HG03439 (cell line): ENCODE measurements at regions not wholly inside any gene's neighbourhood (a gene's known extent, or its start where the extent isn't known, plus 50 kb on each side); places are given as distances from the start of the nearest gene placed in this dataset.
"Not testable (repeated sequence)": the region's sequence is repeated elsewhere in the genome, so short reads cannot be mapped to it uniquely, and the experiment has no call there.

ENCODE experiments used
- ATAC-seq: cut with Tn5 transposase; IDR thresholded peaks from one replicate; pipeline ENCODE4 v1.9.1; 2021; ENCODE audit warnings: mild to moderate bottlenecking, moderate library complexity; ENCODE audit not compliant: unreplicated experiment

DNA sequence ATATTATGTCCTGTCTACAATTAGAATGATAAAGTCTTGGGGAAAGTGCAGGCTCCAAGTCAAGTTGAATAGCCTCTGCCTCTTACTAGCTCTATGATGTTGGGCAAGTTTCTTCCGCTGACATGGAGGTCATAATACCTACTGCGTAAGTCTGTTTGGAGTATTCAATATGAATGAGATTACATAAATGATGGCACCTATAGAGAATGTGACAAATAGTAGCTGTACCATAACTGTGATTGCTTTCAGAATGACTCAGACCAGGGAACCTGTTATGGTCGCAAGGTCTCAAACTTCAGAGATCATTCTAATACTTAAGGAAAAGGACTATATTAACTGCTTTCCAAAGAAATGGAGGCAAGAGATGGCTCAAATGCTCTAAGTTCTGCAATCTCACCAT lies 94.0 kb upstream of the ABCA1 start:
- ATAC-seq = no peak

DNA sequence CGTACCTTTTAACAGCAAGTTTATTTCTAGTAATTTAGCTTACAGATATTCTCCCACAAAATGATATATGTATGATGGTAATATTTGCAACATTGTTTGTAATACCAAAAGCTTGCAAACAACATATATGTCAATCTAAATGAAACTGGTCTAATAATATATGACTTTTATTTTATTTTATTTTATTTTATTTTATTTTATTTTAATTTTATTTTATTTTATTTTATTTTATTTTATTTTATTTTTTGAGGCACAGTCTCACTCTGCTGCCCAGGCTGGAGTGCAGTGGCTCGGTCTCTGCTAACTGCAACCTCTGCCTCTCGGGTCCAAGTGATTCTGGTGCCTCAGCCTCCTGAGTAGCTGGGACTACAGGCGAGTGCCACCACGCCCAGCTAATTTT lies 94.6 kb upstream of the ABCA1 start:
- ATAC-seq = not testable (repeated sequence)

DNA sequence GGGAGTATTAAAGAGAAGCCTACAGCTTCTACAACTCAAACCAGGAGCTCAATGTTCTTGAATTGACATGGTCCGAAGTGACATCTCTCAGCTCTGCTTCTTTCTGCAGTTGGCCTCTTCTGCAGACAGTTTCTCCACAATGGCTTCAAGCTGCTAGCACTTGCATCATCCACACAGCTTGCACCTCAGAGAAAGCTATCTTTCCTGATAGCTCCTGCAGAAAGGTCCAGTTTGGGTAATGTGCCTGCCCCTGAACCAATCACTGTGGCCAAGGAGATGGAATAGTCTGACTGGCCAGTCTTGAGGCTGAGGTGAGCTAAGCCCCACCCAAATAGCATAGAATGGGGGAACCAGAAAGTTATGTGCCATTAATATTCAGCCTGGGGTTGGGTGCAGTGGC lies 95.8 kb upstream of the ABCA1 start:
- ATAC-seq = no peak

DNA sequence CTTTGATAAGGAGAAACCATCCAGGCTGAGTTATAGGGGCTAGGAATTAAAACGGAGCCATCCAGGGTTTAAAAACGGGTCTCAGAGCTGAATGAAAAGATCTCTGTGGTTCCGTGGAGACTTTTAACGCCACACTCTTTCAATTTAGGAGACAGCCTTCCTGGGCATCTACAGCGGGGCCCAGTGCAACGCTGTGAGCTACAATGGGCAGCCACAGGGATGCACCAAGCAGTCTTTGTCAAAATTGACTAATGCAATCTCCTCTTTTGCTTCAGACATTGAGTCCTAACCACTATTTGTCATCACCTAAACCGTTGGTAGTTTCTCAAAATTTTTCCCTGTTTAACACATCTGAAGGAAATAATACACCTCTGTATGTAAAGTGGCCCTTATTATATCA lies 96.6 kb upstream of the ABCA1 start:
- ATAC-seq = no peak

DNA sequence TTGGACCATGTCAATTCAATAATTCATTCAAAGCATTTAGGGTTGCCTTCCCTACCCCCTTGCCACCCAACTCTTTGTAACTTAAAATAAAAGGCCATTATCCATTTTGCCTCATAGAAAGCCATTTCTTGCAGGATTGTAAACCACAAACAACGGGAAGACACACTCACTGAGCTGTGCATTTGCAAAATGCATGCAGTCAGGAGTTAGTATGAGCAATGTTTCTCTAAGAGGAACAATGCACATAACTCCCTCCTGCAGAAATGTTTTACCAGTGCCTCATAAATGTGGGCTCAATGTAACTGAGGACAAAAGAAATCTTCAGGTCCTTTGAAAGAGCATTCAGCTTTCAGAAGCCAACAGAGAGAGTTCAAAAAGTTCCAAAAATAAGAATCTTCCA lies 98.5 kb upstream of the ABCA1 start:
- ATAC-seq = no peak

DNA sequence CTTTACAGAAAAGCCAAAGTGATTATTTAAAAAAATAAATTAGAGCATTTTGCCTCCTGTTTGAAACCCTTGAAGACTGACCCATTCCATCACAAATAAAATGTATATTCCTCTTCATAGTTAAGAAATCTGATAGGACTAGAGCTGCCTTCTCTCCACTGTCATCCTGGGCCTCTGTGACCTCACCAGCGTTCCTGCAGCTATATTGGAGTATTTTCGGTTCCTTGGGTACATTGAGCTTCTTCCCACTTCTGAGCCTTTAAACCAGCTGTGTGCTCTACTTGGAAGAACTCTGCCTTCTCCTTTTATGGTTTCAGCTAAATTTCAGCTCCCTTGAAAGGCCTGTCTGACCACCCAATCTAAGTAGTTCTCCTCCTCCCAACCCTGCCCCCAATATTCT lies 99.1 kb upstream of the ABCA1 start:
- no peak for ATAC-seq

DNA sequence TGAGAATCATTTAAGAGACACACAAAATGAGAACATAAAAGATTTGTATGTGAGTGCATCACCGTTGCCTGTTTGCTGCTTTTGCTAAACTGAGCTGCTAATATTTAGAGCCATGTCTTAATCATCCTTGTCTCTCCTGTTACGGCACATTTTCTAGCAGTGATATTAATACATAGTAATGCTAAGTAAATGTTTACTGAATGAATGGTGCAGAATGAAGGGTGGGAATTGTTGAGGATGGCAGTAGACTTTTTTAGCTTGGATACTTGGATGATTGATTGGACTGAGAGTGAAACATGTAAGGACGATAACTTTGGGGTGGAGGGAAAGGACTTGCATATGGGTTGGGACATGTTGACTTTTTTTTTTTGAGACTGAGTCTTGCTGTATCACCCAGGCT lies 102.3 kb upstream of the ABCA1 start:
- no peak for ATAC-seq

DNA sequence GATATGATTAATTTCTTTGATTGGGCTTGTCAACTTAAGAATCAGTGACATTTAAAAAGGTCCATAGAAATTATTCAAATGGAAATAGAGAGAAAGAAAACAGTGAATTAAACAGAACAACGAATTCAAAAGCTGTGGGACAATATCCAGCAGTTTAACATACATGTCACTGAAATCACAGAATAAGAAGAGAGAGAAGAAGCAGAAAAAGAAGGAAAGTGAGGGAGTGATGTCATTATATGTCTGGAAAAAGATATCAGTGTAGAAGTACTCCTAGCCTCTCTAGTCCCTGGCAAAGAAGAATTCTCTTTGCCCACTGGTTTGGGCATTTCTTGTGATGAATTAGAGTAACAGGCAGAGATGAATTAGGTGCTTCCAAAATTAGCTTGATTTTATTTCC lies 109.2 kb upstream of the ABCA1 start:
- no peak for ATAC-seq

DNA sequence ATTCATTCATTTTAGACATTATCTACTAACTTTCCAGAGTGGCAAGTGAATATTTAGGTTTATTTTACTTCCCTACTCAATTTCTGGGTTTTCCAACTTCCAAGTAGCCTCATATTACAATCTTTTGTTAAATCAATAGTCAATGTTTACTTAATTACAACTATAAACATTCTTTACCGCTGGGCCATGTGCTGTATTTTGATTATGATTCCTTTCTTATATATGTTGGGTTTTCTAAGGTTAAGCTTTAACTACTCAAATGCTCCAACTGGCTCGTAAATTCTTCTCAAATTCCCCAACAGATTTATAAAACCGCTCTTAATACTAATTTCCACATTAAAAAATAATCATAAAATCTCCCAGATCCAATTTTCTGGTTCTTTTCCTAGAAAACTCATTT lies 110.1 kb upstream of the ABCA1 start:
- no peak for ATAC-seq

DNA sequence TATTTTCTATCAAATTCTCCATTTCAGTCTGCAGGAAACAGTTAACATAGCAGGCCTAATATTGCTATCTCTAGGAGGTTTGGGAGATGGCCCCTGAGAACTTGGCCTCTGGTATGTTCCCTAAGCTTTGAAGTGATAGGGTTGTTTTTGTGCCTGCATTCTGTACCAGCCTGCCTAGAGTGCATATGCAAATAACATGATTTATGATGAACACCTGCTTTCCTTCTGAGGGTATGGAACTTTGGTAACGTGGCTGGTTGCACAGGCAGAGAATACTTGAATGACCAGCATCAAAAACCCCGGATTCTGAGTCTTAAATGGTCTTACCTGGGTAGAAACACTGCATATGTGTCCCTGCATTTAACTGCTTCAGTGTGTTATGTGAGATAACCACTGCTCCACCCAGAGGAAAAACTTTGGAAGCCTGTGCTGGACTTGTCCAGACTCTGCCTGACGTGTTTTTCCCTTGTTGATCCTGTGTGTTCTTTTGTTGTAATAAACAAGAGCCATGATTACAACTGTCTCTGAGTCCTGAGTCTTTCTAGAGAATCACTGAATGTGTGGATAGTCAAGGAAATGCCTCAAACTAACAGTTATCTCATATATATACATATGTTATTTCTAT lies 111.3 kb upstream of the ABCA1 start:
- ATAC-seq = no peak

DNA sequence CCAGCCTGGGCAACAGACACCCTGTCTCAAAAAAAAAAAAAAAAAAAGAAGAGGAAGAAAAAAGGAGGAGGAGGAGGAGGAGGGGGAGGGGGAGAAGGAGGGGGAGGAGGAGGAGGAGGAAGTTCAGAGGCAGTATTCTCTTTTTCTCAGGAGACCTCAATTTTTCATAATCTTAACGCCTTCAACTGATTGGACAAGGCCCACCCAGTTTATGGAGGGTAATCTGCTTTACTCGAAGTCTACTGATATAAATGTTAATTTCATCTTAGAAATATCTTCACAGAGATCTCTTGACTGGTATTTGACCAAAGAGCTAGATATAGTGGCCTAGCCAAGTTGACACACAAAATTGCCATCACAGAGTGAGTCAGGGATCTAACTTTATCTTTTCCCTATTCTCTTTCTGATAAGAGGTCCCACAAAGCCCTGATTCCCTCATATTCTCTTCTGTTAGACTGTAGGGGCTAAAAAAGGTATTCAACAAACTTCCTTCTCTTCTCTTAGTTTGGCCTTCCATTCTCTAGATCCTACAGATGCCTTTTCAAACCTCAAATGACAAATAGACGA lies 115.5 kb upstream of the ABCA1 start:
- no peak for ATAC-seq

DNA sequence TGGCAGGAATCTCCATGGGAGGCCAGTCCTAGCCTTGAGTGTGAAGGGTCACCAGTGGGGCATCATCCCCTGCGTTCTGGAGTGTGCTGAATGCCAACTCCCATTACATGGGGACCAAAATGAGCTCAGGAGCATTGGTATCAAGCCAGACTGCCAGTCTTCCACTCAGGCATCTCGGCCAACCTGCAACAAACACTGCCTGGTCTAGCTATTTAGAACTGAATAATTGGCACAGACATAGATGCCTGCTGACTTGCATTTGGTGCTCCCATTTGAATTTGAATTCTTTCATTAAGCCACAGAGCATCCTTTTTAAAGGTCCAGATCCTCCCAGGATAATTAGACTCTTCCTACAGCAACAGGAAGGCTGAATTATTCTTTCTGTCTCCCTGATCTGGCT lies 116.6 kb upstream of the ABCA1 start:
- no peak for ATAC-seq

DNA sequence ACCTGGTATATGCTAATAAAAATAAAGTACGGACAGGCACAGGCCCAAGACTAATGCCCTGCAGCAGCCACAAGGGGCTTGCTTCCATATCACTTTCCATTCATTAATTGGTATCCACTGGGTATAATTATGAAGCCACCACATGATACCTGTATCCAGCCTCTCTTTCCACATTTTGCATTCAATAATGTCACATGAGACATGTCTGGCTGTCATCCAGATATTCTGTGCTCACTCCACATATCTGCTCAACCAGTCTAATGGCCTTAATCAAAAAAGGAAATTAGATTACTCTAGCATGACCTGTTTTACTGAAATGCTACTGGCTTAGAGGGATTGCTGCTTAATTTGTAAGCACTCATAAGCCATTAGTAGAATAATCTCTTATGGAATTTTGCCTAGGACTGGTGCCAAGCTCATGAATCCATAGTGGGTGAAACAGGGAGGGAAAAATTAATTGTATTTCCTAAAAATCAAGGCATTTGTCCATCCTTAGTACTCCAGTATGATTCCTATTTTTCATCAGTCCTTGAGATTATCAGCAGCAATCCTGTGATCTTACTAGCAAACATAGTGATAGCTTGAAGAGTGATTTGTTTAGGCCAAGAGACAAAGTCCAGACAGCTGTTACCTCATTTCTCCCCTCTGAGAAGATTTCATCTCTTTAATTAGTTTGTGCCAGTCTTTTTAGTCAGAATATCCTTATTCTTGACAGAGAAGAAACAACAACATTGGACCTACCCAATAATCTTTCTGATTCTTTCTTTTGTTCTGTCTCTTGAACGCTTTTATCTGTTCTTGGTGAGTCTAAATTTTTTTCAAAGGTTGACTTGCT lies 119.2 kb upstream of the ABCA1 start:
- no peak for ATAC-seq

DNA sequence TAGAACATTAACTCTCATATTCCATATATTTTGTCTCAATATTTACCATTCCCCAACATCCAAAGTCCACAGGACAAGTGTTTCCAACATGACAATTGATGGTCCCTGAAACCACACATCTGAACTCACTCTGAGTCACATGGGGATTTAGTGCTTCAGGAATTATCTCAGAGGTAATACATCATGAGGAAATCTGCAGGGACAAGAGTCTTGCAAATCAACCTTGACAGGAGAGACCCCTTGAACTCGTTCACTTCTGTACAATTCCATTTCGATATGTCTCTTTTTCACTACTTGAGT lies 119.7 kb upstream of the ABCA1 start:
- no peak for ATAC-seq

DNA sequence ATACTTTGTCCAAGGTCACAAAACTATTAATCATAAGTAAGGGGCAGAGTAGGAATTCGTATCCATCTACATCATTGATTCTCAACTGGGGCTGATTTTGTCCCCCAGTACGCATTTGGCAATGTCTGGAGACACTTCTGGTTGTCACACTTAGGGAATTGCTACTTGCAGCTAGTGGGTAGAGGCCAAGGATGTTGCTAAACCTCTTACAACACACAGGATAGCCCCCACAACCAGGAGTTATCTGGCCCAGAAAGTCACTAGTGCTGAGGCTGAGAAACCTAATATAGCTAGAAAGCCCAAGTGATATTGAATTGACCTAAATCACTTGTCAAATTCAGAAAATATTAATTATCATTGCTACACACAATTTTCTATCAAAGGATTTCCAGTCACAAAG lies 120.4 kb upstream of the ABCA1 start:
- no peak for ATAC-seq

DNA sequence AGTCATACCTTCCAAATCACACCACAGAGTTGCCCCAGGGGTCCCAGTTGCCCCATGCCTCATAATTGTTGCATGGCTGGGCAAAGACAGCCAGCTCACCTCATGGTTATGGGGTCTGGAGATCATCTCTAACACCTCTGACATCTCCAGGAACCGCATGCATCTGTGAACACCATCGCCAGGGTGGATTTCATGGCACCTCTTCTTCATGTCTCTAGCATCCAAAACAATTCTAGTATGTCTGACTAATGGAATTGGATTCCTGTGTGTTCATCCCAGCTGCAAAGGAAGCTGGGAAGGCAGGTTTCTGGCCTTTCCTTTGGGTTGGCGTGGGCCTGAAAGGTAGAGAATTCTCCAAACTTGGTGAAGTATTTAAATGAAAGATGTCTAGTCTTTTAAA lies 122.3 kb upstream of the ABCA1 start:
- no peak for ATAC-seq

DNA sequence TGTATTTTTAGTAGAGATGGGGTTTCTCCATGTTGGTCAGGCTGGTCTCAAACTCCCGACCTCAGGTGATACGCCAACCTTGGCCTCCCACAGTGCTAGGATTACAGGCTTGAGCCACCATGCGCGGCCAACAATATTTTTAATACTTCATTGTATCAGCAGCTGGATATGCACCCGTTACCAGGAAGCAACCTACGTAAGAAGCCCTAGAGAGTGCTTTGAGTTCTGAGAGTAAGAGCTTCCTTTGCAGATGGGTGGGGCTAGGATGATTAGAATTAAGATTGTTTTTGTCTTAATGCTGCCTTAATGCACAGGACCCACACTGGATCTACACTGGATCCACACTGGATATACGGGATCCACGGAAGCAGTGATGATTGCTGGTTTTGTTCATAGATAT lies 123.9 kb upstream of the ABCA1 start:
- no peak for ATAC-seq

DNA sequence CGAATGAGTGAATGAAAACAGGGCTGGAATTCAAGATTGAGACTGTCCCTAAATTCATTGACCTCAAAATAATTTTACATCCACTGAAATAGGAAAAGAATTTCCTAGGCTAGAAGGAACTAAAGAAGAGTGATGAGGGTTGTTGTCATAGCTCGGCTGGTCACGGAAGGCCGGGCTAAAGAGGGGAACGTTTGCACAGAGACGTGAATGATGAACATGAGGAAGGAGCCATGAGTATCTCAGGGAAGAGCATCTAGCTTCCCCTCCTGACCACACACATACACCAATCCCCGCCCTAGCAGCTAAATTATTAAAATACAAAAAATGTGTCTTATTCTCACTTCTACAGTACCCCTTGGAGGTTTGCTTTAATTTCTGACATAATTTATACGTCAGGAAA lies 124.4 kb upstream of the ABCA1 start:
- no peak for ATAC-seq

DNA sequence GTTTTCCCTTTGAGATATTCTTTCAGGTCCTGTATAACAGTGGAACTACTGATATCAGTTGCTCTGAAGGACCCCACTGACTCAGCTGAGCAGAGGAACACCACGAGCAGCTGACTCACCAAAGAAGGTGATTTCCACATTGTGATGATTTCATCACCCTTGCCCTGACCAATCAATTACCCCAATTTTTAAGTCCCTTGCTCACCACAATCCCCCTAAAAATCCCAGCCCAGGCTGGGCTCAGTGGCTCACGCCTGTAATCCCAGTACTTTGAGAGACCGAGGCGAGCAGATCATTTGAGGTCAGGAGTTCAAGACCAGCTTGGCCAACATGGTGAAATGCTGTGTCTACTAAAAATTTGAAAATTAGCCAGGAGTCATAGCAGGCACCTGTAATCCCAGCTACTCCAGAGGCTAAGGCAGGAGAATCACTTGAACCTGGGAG lies 125.3 kb upstream of the ABCA1 start:
- ATAC-seq = peak; percentile 85

DNA sequence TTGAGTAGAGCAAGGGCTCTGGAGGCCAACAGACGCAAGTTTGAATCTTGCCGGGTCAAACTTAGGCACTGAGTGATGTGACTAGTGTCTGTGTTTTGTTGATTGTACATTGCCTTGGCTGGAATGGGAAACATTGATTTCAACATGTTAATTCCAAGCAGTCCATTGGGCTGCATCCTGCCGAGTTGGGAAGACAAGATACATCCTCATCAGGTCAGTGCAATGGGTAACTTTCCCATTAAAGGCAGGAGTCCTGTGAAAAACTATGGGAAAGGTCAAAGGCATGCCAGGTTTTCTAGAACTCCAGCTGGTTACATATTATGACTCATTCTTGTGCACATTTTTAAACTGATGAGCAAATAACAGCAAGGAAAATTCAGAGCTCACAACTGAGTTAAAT lies 126.5 kb upstream of the ABCA1 start:
- ATAC-seq = no peak

DNA sequence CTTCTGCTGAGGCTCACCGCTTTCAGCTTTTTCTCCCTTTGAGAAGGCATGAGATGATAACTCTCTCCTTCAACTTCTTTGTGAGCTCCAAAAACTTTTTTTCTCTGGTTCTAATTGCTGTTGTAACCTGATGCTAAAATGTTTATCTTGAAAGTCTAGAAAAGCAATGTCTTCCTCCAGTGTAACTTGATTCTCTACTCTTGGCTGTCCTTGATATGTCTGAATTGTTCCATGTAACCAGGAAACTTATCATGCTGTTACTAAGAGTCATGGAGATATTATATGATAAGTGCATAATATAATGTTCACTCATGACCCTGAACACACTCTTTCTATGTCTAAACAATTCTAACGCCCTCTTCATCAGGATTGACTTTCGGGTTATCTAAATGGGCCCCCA lies 128.0 kb upstream of the ABCA1 start:
- no peak for ATAC-seq

DNA sequence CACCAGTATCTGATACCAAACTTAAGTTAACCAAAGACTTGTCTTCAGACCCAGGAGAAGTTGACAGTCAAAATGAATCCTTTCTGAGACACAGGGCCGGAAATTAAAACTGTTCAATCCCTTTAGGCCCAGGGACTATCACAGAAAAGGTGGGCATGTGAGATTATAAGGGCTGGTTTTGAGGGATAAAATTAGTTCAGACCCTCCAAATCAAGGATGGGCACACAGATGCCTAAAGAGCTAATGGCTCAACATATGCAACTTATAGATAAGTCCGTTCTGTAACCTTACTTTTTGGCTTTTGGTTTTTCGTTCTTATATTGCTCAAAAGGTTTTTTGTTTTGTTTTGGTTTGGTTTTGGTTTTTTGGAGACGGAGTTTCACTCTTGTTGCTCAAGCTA lies 129.6 kb upstream of the ABCA1 start:
- no peak for ATAC-seq

DNA sequence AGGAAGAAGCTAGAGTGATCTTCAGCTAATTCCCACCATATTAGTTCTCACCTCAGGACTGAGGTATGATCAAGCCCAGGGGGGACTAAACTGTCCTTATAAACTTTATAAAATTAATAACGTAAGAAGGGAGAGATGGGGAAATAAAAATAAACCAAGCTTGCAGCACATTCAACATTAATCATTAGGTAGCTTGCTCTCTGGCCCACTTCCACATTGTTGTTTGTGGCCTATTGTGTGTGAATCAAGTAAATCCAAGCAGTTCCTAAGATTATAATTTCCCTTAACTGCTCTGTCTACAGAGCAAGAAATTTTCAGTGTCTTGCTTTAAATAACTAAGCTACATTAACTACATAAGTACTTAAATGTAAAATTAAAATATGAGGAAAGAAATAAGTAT lies 131.3 kb upstream of the ABCA1 start:
- ATAC-seq = no peak
